IPS DF 6.9 (cell line): ENCODE measurements at regions not wholly inside any gene's neighbourhood (a gene's known extent, or its start where the extent isn't known, plus 50 kb on each side); places are given as distances from the start of the nearest gene placed in this dataset.

Experiments
- DNase-seq: peaks from one replicate; pipeline ENCODE4 v3.0.0-alpha.2; 2013; ENCODE audit warnings: low read depth, low spot score
- H3K27ac ChIP-seq: one replicate; pipeline ENCODE4 v1.5.1; 2013; ENCODE audit warnings: low read length, control low read depth
- H3K27me3 ChIP-seq: 2 replicates; pipeline ENCODE4 v1.6.1; 2013; ENCODE audit warnings: mild to moderate bottlenecking, low read length; ENCODE audit not compliant: control insufficient read depth, insufficient read depth
- H3K36me3 ChIP-seq: 2 replicates; pipeline ENCODE4 v1.6.1; 2013; ENCODE audit warnings: low read length; ENCODE audit not compliant: control insufficient read depth, insufficient read depth
- H3K4me1 ChIP-seq: 2 replicates; pipeline ENCODE4 v1.6.1; 2013; ENCODE audit warnings: low read length; ENCODE audit not compliant: control insufficient read depth, insufficient read depth
- H3K4me3 ChIP-seq: 2 replicates; pipeline ENCODE4 v1.5.1; 2013; ENCODE audit warnings: mild to moderate bottlenecking, low read length
- H3K9me3 ChIP-seq: 2 replicates; pipeline ENCODE4 v1.6.1; 2013; ENCODE audit warnings: low read length, inconsistent platforms; ENCODE audit not compliant: control insufficient read depth, insufficient read depth
- WGBS: extraction: QIAGEN DNeasy Blood & Tissue Kit; methylation state at CpG from one replicate; pipeline ENCODE4 v1.1.7; 2013; ENCODE audit warnings: mixed read lengths, missing lambda C conversion rate; ENCODE audit not compliant: insufficient read length, insufficient coverage; 5-methylcytosine and 5-hydroxymethylcytosine counted together

DNA sequence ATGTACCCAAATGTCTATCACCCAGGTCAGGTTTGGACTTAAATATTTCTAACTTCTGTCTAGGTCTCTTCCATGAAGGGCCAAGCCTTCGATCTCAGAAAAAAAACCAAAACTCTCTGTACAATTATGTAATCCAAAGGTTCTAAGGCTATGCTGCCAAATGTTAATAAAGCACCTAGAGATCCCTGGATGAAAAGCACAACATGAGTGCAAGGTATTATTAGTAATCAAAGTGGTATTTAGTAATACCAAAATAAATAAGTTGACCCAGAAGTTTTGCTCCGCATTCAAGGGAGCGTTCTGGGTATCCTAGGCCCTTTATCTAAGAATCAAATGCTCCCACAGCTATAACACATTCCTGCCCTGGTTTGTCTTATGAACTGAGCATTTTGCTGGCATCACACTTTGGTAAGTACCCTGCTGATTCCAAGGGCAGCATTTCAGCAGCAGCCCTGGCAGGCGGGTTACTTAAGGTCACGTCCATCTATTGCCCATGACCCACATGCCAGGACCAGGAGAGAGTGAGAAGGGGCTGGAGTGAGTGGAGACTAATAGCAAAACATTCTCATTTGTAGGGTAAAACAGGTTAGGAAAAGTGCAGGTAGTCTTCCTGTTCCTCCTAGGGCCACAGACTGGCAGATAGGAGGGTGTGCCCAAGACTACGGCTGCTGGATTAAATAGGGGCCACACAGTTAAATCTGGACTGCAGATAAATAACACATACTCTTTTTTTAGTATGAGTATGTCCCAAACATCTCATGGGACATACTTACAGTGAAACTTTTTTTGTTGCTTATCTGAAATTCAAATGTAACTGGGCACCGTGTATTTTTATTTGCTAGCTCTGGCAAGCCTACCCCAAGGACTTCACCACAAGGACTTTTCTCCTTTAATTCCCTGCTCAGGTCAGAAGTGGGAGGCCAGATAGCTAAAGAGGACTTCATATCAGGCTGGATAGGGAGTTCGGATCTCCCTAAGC, 76.0 kb upstream of the SNRK start:
- Histone ChIP-seq H3K4me1 (no peaks in the 10 kb centered on the region), H3K9me3 (no peaks in the 10 kb centered on the region), H3K36me3 (no peaks in the 10 kb centered on the region), H3K27ac (no peak overlapping the region), H3K4me3 (no peak overlapping the region), H3K27me3 (peaks cover 2% of the 10 kb centered on the region; the same call in 1 of the 2 replicates)
- no peak for DNase-seq
- WGBS = no CpG with 5 or more reads among the region's 8 CpGs

DNA sequence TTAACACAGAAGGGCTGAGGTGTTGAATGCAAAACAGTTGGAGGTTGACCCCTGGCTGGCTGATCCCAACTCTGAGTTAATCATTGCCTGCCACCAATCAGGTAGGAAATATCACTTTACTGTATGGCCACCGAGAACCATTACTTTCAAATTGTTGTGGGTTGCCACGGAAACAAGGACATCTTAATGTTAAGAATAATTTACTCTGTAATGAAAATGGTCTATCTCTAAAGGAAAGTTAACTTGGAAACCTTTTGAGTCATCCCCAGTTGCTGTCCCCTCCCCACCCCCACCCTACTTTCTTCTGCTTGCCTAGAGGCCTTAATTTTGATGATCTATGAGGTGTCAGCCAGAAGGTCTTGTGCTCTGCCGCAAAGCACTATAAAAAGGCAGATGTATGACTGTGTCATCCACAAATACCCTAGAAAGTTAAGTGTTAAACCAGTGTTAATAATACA, 78.7 kb upstream of the SNRK start:
- Histone ChIP-seq H3K36me3 (no peaks in the 10 kb centered on the region), H3K27ac (no peak overlapping the region), H3K9me3 (no peaks in the 10 kb centered on the region), H3K4me3 (no peak overlapping the region), H3K27me3 (no peaks in the 10 kb centered on the region; the same call in 1 of the 2 replicates), H3K4me1 (no peaks in the 10 kb centered on the region)
- DNase-seq = no peak
- WGBS = no CpG with 5 or more reads among the region's 3 CpGs

DNA sequence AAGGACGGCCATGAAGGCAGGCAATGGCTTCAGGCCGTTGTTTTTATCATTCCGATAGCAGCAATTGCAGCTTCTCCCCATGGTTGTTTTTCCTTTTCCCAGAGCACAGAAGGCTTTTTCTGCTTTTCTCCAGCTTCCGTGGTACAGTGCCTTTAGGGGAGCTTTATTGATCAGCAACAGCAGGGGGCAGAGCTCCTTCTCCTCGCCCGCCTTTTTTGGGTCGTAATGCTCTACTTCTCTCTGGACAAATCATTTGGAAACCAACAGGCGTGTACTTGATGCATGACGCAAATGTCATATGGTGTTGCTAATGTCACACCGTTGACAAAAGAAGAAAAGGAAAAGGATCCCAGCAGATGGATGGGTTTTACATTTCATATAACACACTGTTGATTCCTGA, 79.7 kb upstream of the SNRK start:
- H3K27me3 ChIP-seq = no peaks in the 10 kb centered on the region
- no peak overlapping the region for H3K27ac ChIP-seq
- DNase-seq = no peak
- H3K4me3 ChIP-seq = no peak overlapping the region
- no peaks in the 10 kb centered on the region for H3K4me1 ChIP-seq
- WGBS = no CpG with 5 or more reads among the region's 10 CpGs
- no peaks in the 10 kb centered on the region for H3K36me3 ChIP-seq
- H3K9me3 ChIP-seq = no peaks in the 10 kb centered on the region

DNA sequence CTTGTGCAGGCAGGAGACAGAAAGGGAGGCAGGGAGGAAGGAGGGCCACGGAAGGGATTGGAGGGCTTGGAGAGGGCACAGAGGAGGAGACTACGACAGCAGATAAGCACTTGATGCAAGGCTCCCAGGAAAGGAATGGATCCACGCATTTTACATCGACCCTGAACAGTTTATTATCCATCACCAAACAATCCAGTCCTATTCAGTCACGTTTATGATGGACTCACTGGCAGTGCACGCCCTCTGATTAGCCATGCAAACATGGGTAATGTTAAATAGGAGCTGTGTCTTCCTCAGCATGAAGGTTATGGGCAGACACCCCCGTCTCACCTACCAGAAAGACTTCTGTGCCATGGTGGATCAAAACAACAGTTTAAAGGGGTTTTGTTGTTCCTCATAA, 80.2 kb upstream of the SNRK start:
- no peaks in the 10 kb centered on the region for H3K4me1 ChIP-seq
- DNase-seq = no peak
- H3K27ac ChIP-seq = no peak overlapping the region
- no CpG with 5 or more reads among the region's 7 CpGs for WGBS
- no peaks in the 10 kb centered on the region for H3K9me3 ChIP-seq
- H3K36me3 ChIP-seq = no peaks in the 10 kb centered on the region
- no peak overlapping the region for H3K4me3 ChIP-seq
- H3K27me3 ChIP-seq = no peaks in the 10 kb centered on the region

DNA sequence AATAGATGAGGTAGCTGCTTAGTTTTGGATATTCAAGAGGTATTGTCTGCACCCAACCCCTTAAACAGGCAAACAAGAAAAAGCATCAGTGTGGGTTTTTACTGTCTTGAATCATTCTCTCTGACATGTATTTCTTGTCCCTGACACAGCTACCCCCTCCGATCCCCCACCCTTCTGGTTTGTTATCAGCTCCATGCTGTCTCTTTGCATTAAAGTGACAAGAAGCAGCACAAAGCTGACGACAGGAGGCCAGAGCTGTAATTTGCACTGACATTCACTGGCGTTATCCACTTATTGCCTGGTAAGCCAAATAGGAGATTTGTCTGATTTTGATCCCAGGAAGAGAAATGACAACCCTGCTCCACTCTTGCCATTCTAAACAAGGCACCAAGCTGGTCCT, 83.3 kb upstream of the SNRK start:
- Histone ChIP-seq H3K4me3 (no peak overlapping the region), H3K27ac (no peak overlapping the region), H3K27me3 (no peaks in the 10 kb centered on the region), H3K9me3 (no peaks in the 10 kb centered on the region), H3K36me3 (no peaks in the 10 kb centered on the region), H3K4me1 (no peaks in the 10 kb centered on the region)
- no CpG with 5 or more reads among the region's 3 CpGs for WGBS
- DNase-seq = no peak

DNA sequence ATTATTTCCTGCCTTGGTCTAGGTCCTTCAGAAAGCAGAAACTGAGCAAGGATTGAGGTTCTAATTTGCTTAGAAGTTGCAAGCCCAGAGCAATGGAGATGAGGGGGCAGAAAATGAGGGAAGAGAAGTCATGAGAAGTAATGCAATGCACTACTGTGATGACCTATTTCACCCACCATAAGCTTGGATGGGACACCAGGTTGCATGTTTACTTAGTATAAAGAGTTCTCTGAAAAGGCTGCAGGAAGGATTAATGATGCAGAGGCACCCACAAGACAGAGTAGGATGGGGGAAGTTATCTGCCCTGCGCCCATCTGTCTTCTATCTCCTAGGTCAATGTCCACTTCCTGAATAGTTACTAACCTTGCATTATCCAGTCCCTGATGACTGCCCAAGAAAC, 84.8 kb upstream of the SNRK start:
- DNase-seq = no peak
- H3K4me3 ChIP-seq = no peak overlapping the region
- H3K4me1 ChIP-seq = no peaks in the 10 kb centered on the region
- no peaks in the 10 kb centered on the region for H3K36me3 ChIP-seq
- no CpG with 5 or more reads among the region's 1 CpG for WGBS
- no peaks in the 10 kb centered on the region for H3K27me3 ChIP-seq
- H3K27ac ChIP-seq = no peak overlapping the region
- no peaks in the 10 kb centered on the region for H3K9me3 ChIP-seq

DNA sequence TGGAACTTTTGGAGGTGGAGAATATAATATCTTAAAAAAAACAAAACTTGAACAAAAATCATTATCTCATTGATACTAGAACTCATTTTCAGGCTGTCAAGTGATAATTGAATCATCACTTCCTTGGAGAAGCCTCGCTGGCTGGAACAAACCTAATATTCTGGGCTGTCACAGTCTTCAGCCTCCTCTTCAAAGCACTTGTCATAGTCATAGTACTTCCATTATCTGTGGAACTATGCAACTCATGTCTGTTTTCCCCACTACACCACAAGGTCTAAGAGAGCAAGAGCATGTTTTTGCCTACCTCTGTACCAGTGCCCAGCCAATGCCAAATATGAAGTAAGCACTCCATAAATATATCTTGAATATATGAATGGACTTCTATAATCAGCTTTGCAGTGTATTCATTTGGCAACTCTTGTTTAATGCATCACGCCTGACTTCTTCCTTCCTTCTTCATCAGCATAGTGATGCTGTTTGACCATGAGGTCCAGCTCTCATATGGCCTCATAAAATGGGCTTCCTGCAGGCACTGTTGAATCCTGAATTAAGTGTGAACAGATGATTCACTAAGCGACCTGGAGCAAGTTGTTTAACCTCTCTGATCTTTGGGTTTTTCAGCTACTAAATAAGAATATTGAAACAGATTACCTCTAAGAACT, 86.6 kb upstream of the SNRK start:
- H3K27ac ChIP-seq = no peak overlapping the region
- no peaks in the 10 kb centered on the region for H3K36me3 ChIP-seq
- no peaks in the 10 kb centered on the region for H3K4me1 ChIP-seq
- no peaks in the 10 kb centered on the region for H3K9me3 ChIP-seq
- no peak for DNase-seq
- WGBS = no CpG with 5 or more reads among the region's 3 CpGs
- H3K4me3 ChIP-seq = no peak overlapping the region
- no peaks in the 10 kb centered on the region for H3K27me3 ChIP-seq

DNA sequence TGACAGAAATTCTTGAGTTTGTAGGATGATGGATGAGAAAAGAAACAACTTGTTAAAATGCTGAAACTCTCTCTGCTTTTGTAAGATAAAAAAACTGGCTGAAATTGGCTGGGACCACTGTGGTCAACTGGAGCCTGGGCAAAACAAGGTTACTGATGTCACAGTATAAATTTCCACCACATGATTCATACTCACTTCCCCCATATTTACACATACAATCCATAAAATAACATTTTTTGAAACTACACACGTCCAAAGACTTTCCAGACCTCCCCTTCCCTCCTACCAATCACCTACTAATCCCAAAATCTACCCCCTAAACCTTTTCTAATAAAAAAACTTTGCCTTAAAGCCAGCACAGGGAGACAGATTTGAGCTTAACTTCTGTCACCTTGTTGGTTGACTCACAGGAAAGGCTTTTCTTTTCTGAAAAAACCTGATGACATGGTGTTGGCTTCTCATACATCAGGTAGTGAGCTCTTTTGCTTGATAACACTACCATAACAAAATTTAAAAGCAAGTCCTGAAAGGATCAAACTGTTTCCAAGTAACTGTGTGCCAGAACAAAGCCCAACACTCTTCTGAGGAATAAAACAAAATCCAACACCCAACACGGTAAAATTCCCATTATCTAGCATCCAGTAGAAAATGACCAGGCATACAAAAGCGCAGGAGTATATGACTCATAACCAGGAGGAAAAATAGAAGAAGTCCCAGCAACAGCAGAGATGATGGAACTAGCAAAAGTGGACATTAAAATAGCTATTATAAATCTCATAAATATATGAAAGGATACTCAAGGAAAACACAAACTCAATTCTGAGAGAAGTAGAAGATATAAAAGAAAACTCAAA, 87.3 kb upstream of the SNRK start:
- Histone ChIP-seq H3K27ac (no peak overlapping the region), H3K4me1 (no peaks in the 10 kb centered on the region), H3K4me3 (no peak overlapping the region), H3K36me3 (no peaks in the 10 kb centered on the region), H3K27me3 (no peaks in the 10 kb centered on the region), H3K9me3 (no peaks in the 10 kb centered on the region)
- 67% methylated on average over 1 of the region's 3 CpGs for WGBS
- no peak for DNase-seq

DNA sequence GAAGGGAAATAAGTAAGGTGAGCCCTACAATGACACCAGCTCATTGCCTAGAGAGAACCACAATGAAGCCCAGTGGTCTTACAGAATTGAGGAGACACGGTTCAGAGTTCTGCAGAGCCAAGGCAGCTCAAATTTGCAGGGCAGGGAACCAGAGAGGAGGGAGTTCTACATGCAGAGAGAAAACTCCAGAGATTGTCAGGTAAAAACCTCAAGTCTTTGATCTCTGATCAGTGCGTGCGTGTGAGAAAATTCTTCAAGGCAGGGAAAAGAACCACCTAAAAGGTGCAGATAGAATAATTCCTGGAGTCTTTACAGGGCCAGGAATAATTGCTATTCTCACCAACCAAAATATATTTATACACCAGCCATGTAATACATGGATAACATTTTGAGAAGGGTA, 88.0 kb upstream of the SNRK start:
- H3K27ac ChIP-seq = no peak overlapping the region
- H3K4me1 ChIP-seq = no peaks in the 10 kb centered on the region
- no peaks in the 10 kb centered on the region for H3K9me3 ChIP-seq
- H3K27me3 ChIP-seq = no peaks in the 10 kb centered on the region
- no peak overlapping the region for H3K4me3 ChIP-seq
- no CpG with 5 or more reads among the region's 3 CpGs for WGBS
- H3K36me3 ChIP-seq = no peaks in the 10 kb centered on the region
- no peak for DNase-seq

DNA sequence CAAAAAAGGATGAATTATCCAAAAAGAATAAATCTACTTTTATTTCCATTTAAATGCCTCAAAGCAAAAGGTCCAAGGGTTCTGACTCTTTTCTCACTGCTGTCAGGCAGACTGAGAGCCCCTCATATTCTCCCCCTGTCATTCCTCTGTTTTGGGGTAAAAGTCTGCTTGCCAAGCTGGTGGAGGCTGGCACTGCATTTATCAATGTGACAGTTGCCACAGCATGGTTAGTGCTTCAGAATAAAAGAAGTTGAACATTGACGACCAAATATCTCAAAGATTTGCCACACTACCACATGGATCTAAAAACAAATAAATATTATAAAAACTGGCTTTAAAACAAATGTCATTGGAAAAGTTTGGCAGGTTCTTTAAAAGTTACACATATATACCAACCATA, 89.2 kb upstream of the SNRK start:
- Histone ChIP-seq H3K4me1 (no peaks in the 10 kb centered on the region), H3K36me3 (no peaks in the 10 kb centered on the region), H3K9me3 (no peaks in the 10 kb centered on the region), H3K27ac (no peak overlapping the region), H3K27me3 (no peaks in the 10 kb centered on the region), H3K4me3 (no peak overlapping the region)
- no CpG with 5 or more reads among the region's 1 CpG for WGBS
- no peak for DNase-seq
